NCI-H2107 (cell line): ENCODE measurements at regions not wholly inside any gene's neighbourhood (a gene's known extent, or its start where the extent isn't known, plus 50 kb on each side); places are given as distances from the start of the nearest gene placed in this dataset.

Experiments
- DNase-seq: peaks from one replicate; lab custom pipeline; 2025; lab: John Stamatoyannopoulos, UW

DNA sequence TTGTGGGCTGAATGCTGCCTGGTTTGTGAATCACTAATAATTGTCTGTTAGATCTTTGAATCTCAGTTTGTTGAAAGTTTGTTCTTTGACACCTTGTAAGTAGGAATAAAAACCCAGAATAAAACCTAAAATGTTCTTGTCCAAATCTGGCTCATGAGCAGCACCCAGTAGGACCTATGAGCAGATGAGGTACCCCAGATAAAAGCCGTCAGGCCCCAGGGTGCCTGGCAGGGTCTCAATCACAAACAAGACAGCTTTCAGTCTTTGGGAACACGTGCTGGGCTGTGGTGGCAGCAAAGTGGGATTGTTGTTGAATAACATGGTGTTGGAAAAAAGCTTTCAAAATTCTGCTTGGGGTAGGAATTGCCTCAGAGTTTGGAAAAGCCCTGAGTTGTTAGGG is 52.1 kb upstream of the ECI2 start:
- no peak for DNase-seq

DNA sequence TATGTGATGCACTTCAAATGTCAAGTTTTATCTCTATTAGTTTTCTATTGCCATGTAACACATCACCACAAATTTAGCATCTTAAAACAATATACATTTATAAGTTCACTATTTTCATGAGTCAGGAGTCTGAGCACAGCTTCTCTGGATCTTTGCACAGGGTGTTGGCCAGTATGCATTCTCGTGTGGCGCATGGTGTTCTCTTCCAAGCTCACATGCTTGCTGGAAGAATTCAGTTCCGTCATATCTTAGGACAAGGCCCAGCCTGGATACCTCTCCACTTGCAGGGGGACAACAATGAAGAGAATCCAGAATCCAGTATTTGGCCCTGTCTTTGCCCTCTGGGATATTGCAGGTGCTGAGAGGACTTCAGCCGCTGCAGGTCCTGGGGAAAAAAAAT is 51.0 kb upstream of the ECI2 start:
- DNase-seq = no peak

DNA sequence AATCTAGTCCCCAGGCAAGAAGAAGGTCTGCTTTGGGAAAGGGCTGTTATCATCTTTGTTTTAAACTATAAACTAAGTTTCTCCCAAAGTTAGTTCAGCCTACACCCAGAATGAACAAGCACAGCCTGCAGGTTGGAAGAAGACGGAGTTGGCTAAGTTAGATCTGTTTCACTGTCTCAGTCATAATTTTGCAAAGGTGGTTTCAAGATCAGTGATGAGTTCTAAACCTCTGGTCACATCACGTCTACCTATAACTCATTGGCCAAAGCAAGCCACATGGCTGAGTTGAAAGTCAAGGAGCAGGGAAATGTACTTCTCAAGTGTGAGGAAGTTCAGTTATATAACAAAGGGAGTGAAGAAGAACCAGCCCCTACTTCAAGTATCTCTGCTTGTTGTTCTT is 50.5 kb upstream of the ECI2 start:
- no peak for DNase-seq

DNA sequence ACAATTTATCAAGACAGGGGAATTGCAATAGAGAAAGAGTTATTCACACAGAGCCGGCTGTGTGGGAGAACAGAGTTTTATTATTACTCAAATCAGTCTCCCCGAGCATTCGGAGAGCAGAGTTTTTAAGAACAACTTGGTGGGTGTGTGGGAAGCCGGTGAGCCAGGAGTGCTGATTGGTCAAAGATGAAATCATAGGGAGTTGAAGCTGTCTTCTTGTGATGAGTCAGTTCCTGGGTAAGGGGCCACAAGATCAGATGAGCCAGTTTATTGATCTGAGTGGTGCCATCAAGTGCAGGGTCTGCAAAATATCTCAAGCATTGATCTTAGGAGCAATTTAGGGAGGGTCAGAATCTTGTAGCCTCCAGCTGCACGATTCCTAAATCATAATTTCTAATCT is 50.0 kb upstream of the ECI2 start:
- DNase-seq = no peak
